AG09309 (cell line): ENCODE measurements at regions not wholly inside any gene's neighbourhood (a gene's known extent, or its start where the extent isn't known, plus 50 kb on each side); places are given as distances from the start of the nearest gene placed in this dataset.
"Not testable (repeated sequence)": the region's sequence is repeated elsewhere in the genome, so short reads cannot be mapped to it uniquely, and the experiment has no call there.

ENCODE experiments used
- DNase-seq: peaks from one replicate; pipeline ENCODE4 v3.0.0-alpha.2; 2010; ENCODE audit warnings: low read depth
- H3K4me3 ChIP-seq: 2 replicates; pipeline ENCODE4 v1.5.1; 2011; ENCODE audit warnings: mild to moderate bottlenecking, low read depth, low read length, moderate library complexity; ENCODE audit not compliant: control insufficient read depth
- CTCF ChIP-seq: IDR thresholded peaks from 2 replicates; pipeline ENCODE4 v1.5.1; 2011; ENCODE audit warnings: mild to moderate bottlenecking, low read depth, low read length, inconsistent platforms; ENCODE audit not compliant: insufficient read depth, control insufficient read depth; ENCODE audit errors: missing control alignments

GRCh38 chr11:89545691-89546090, 54.5 kb upstream of the NOX4 start:
- DNase-seq = no peak
- TF ChIP-seq CTCF = no peak
- H3K4me3 ChIP-seq = no peak overlapping the region

DNA sequence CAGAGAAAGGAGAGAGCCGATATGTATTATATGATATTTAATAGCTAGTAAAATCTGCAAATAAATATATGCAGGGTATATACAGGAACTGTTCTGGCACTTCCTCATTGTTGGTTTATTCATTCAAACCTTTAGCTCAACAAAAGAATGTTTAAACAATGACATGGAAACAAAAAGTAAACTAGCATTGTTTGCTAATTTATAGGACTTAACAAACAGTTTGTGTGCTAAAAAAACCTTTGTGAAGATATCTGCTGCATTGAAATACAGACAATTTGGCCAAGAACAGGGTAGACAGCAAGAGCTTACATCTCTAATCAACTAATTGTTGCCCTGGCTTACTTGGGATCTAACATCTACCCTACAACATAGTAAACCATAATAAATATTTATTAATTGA, 64.6 kb upstream of the NOX4 start:
- not testable (repeated sequence) for H3K4me3 ChIP-seq, DNase-seq

DNA sequence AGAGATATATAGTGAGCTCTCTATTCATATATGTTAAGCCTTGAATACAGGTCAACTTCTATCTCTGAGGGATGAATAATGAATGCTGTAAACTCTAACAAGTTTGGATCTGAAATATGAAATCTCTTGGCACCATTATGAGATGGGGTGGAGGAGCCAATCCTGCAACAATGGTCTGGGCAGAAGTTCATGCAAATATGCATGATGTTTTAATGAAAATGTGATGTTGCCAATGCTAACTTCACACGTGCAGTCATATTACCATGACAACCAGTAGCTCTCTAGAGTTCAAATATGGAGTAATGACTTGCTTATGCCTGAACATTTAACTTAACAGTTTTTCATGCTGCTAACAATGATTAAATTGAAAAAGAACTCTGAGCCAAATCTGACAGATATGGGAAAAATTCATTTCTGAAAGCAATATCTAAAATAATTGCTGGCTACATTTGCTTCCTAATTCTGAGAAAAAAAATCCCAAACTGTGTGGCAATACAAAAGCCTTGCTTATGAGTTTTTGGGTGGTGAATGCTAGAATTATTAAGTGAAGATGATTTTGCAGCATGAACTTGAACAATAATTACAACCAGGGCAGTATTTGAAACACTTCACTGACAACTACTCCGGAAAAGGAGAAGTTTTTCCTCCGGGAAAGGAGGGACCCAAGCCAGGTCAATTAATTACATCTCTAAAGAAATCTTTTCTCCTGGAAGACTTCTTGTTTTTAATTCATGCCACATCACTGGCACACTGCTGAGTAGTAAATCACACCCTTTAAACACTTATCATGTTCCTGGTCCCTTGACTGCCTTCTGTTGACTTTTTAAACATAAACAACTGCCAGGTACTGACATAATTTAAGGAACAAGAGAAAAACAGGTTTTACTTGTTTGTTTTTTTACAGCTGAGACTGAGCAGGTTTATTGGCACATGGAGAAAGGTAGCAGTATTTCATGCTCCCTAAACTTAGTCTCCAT, 65.8 kb upstream of the NOX4 start:
- DNase-seq, H3K4me3 ChIP-seq: not testable (repeated sequence)

- DNase-seq, H3K4me3 ChIP-seq: not testable (repeated sequence)
Measured at GRCh38 chr11:89560598-89560997, 69.4 kb upstream of the NOX4 start.

DNA sequence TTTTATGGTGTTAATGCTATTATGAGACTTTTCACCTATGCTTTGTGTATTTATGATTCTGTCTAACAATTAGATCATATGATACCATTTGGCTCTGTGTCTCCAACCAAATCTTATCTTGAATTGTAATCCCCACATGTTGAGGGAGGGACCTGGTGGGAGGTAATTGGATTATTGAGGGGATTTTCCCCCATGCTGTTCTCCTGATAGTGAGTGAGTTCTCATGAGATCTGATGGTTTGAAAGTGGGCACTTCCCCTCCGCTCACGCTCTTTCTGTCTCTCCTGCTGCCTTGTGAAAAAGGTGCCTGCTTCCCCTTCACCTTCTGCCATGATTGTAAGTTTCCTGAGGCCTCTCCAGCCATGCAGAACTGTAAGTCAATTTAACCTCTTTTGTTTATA, 71.6 kb upstream of the NOX4 start:
- not testable (repeated sequence) for DNase-seq, H3K4me3 ChIP-seq

GRCh38 chr11:89566972-89567371, 75.8 kb upstream of the NOX4 start:
- no peak for DNase-seq
- no peak for TF ChIP-seq CTCF

DNA sequence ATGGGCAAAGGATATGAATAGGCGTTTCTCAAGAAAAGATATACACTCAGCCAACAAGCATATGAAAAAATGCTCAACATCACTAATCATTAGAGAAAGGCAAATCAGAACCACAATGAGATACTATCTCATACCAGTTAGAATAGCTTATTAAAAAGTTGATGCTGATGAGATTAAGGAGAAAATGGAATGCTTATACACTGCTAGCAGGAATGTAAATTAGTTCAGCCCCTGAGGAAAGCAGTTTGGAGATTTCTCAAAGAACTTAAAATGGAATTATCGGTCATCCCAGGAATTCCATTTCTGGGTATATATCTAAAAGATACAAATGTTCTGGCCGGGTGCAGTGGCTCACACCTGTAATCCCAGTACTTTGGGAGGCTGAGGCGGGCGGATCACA, 78.2 kb upstream of the NOX4 start:
- not testable (repeated sequence) for DNase-seq, H3K4me3 ChIP-seq

More at GRCh38 chr11:89566972-89567371, 75.8 kb upstream of the NOX4 start:
- H3K4me3 ChIP-seq = no peak overlapping the region

- DNase-seq, H3K4me3 ChIP-seq: not testable (repeated sequence)
Measured at GRCh38 chr11:89571706-89572105, 80.5 kb upstream of the NOX4 start.

DNA sequence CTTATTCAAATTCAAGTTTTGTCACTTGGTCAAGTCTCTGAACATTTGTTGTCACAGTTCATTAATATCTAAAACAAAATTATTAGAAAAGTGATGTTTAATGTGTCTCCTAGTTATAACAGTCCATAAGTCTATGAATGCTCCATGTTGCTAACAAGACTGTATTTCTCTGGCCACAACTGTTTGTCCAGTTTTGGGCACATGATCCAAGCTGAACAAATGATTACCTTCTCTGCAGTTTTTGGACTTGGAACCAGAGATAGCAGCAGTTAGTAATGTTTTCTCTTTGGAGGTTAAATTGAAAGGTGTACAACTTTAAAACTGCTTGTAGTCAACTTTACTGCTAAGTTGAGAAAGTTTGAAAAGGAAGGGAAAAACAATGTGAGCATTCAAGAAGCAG, 84.7 kb upstream of the NOX4 start:
- DNase-seq, H3K4me3 ChIP-seq: not testable (repeated sequence)

DNA sequence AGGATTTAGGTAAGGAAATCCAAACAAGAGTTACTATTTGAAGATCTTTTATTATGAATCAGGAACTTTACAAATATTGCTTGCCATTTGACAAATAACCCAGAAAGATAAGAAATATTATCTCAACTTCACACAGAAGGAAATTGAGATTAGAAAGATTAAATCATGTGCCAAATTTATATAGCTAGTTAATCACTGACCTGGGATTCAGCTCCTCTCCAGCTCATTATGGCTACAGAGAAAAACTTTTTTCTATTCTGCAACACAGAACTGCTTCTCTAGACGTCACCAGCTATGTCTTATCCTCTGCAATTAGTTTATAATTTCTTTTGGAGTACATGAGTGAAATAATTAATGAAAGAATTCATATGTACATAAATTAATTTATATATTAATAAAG, 86.3 kb upstream of the NOX4 start:
- not testable (repeated sequence) for H3K4me3 ChIP-seq

DNA sequence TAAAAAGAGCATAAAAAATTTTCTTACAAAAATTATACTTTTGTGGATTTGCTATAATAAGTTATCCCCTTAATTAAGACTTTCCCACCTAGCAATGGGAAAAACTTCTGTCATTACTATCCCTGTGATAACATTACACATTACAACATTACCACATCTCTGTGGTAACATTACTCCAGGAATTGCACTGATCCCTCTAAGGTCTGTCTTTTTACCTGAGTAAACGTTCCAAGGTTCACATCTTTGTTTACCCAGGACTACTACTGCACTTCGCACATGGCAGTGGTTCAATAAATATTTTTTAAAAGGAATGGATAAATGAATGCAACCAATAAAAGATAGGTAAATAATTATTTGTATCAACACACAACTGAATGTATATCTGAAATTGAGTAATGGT, 92.4 kb upstream of the NOX4 start:
- H3K4me3 ChIP-seq = no peak overlapping the region
- DNase-seq = no peak
- no peak for TF ChIP-seq CTCF

More for the DNA sequence above, 86.3 kb upstream of the NOX4 start:
- not testable (repeated sequence) for DNase-seq

GRCh38 chr11:89585046-89585445, 93.9 kb upstream of the NOX4 start:
- not testable (repeated sequence) for DNase-seq

GRCh38 chr11:89585471-89585870, 94.3 kb upstream of the NOX4 start:
- H3K4me3 ChIP-seq, DNase-seq: not testable (repeated sequence)

More at GRCh38 chr11:89585046-89585445, 93.9 kb upstream of the NOX4 start:
- H3K4me3 ChIP-seq = not testable (repeated sequence)

GRCh38 chr11:89589413-89589812, 98.2 kb upstream of the NOX4 start:
- not testable (repeated sequence) for H3K4me3 ChIP-seq, DNase-seq

DNA sequence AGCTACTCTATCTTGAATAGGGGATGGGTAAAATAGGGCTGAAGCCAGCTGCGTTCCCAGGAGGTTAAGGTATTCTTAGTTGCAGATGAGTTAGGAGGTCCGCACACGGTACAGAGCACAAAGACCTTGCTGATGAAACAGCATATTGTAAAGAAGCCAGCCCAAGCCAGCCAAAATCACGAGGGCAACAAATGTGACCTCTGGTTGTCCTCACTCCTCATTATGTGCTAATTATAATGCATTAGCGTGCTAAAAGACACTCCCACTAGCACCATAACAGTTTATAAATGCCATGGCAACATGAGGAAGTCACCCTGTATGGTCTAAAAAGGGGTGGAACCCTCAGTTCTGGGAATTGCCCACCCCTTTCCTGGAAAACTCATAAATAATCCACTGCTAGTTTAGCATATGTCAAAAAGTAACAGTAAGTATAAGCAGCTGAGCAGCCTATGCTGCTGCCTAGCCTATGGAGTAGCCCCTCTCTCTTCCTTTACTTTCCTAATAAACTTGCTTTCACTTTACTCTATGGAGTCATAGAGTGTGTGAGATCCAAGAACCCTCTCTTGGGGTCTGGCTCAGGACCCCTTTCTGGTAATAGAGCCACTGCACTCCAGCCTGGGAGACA, 98.9 kb upstream of the NOX4 start:
- DNase-seq, H3K4me3 ChIP-seq: not testable (repeated sequence)
